ENCODE measurements at regions not wholly inside any gene's neighbourhood (a gene's known extent, or its start where the extent isn't known, plus 50 kb on each side); places are given as distances from the start of the nearest gene placed in this dataset.

- H3K9me2 ChIP-seq (replicated peaks; ENCODE audit: control insufficient read depth, low read length), result no peaks in the 10 kb centered on the region
- H3K79me2 ChIP-seq (ENCODE audit: control insufficient read depth, low read length), result no peaks in the 10 kb centered on the region
- H3K27ac ChIP-seq (ENCODE audit: low read depth, low read length), result no peak overlapping the region
- H3K9me3 ChIP-seq (ENCODE audit: control insufficient read depth, insufficient read depth, low read length), result no peaks in the 10 kb centered on the region; the same call in 1 of the 2 replicates
- H3F3A ChIP-seq (ENCODE audit: control insufficient read depth, insufficient read depth), result no peaks in the 10 kb centered on the region
- H3K4me3 ChIP-seq (ENCODE audit: low read length), result no peak overlapping the region
- H3K4me2 ChIP-seq (ENCODE audit: low read length), result no peak overlapping the region
- no peaks in the 10 kb centered on the region for H3K4me1 ChIP-seq (ENCODE audit: control insufficient read depth, low read length)
- 0 out of 2 replicates have a peak, but pooled peaks cover 3% of the 10 kb centered on the region for H3K27me3 ChIP-seq (ENCODE audit: control insufficient read depth, low read length)
- TF ChIP-seq, protein P1, sequence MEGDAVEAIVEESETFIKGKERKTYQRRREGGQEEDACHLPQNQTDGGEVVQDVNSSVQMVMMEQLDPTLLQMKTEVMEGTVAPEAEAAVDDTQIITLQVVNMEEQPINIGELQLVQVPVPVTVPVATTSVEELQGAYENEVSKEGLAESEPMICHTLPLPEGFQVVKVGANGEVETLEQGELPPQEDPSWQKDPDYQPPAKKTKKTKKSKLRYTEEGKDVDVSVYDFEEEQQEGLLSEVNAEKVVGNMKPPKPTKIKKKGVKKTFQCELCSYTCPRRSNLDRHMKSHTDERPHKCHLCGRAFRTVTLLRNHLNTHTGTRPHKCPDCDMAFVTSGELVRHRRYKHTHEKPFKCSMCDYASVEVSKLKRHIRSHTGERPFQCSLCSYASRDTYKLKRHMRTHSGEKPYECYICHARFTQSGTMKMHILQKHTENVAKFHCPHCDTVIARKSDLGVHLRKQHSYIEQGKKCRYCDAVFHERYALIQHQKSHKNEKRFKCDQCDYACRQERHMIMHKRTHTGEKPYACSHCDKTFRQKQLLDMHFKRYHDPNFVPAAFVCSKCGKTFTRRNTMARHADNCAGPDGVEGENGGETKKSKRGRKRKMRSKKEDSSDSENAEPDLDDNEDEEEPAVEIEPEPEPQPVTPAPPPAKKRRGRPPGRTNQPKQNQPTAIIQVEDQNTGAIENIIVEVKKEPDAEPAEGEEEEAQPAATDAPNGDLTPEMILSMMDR (IDR thresholded peaks at IDR 0.05; ENCODE audit: low read depth, low read length, poor library complexity, severe bottlenecking), result no peak
- TF ChIP-seq EZH2phosphoT487 (IDR thresholded peaks at IDR 0.05; ENCODE audit: borderline replicate concordance, low read length), result no peak
- no peaks in the 10 kb centered on the region for H3K36me3 ChIP-seq (ENCODE audit: control insufficient read depth, low read length)
- no peaks in the 10 kb centered on the region for H4K20me1 ChIP-seq (ENCODE audit: control insufficient read depth, insufficient read depth, low read depth, low read length)
Observed at GRCh38 chr20:56843817-56844216, 214.7 kb downstream of the TFAP2C start.

DNA sequence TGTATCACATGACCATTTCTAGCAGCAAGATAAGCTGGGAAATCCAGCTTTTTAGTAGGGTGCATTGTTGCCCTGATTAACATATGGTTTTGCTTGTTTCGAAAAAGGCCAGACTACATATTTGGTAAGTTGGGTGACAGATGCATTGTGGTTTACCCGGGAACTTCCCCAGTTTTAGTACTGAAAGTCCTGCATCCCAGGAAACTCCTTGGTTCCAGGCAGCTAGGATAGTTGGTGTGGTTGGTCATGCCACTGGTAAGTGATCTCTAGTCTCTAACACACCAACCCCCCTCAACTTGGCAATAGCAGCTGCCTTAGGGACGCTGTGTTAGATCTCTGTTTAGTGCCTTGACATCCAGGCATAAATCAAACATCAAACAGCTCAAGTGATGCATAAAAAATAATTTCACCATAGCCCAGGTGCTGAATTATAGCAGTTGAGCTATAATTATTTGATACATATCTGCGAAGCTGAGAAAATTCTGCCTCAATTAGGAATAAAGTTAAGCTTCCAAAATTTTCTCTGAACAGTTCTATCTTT lies 216.5 kb downstream of the TFAP2C start:
- no peak overlapping the region for H3K4me2 ChIP-seq (ENCODE audit: low read length)

GRCh38 chr20:56848561-56848960 lies 219.5 kb downstream of the TFAP2C start:
- H3K9me2 ChIP-seq (replicated peaks; ENCODE audit: control insufficient read depth, low read length), result no peaks in the 10 kb centered on the region
- no peaks in the 10 kb centered on the region for H4K20me1 ChIP-seq (ENCODE audit: control insufficient read depth, insufficient read depth, low read depth, low read length)
- 0 out of 2 replicates have a peak, but pooled peaks cover 3% of the 10 kb centered on the region for H3K27me3 ChIP-seq (ENCODE audit: control insufficient read depth, low read length)
- TF ChIP-seq EZH2phosphoT487 (IDR thresholded peaks at IDR 0.05; ENCODE audit: borderline replicate concordance, low read length), result no peak
- H3K79me2 ChIP-seq (ENCODE audit: control insufficient read depth, low read length), result no peaks in the 10 kb centered on the region
- no peak overlapping the region for H3K4me2 ChIP-seq (ENCODE audit: low read length)
- H3K9me3 ChIP-seq (ENCODE audit: control insufficient read depth, insufficient read depth, low read length), result no peaks in the 10 kb centered on the region
- H3F3A ChIP-seq (ENCODE audit: control insufficient read depth, insufficient read depth), result no peaks in the 10 kb centered on the region
- H3K4me3 ChIP-seq (ENCODE audit: low read length), result no peak overlapping the region
- no peak overlapping the region for H3K27ac ChIP-seq (ENCODE audit: low read depth, low read length)
- H3K36me3 ChIP-seq (ENCODE audit: control insufficient read depth, low read length), result no peaks in the 10 kb centered on the region
- H3K4me1 ChIP-seq (ENCODE audit: control insufficient read depth, low read length), result no peaks in the 10 kb centered on the region

More for the DNA sequence above, 216.5 kb downstream of the TFAP2C start:
- no peak overlapping the region for H3K27ac ChIP-seq (ENCODE audit: low read depth, low read length)
- H4K20me1 ChIP-seq (ENCODE audit: control insufficient read depth, insufficient read depth, low read depth, low read length), result no peaks in the 10 kb centered on the region
- no peaks in the 10 kb centered on the region for H3K79me2 ChIP-seq (ENCODE audit: control insufficient read depth, low read length)
- 0 out of 2 replicates have a peak, but pooled peaks cover 3% of the 10 kb centered on the region for H3K27me3 ChIP-seq (ENCODE audit: control insufficient read depth, low read length)
- H3K9me2 ChIP-seq (replicated peaks; ENCODE audit: control insufficient read depth, low read length), result no peaks in the 10 kb centered on the region
- no peaks in the 10 kb centered on the region for H3K36me3 ChIP-seq (ENCODE audit: control insufficient read depth, low read length)
- H3K4me1 ChIP-seq (ENCODE audit: control insufficient read depth, low read length), result no peaks in the 10 kb centered on the region
- no peaks in the 10 kb centered on the region for H3F3A ChIP-seq (ENCODE audit: control insufficient read depth, insufficient read depth)
- no peak for TF ChIP-seq EZH2phosphoT487 (IDR thresholded peaks at IDR 0.05; ENCODE audit: borderline replicate concordance, low read length)
- TF ChIP-seq, protein P1 (IDR thresholded peaks at IDR 0.05; ENCODE audit: low read depth, low read length, poor library complexity, severe bottlenecking), result no peak
- H3K4me3 ChIP-seq (ENCODE audit: low read length), result no peak overlapping the region
- no peaks in the 10 kb centered on the region; the same call in 1 of the 2 replicates for H3K9me3 ChIP-seq (ENCODE audit: control insufficient read depth, insufficient read depth, low read length)

GRCh38 chr20:56851552-56851951 lies 222.4 kb downstream of the TFAP2C start:
- Histone ChIP-seq H3K4me3 (ENCODE audit: low read length) (no peak overlapping the region), H3F3A (ENCODE audit: control insufficient read depth, insufficient read depth) (no peaks in the 10 kb centered on the region), H3K27ac (ENCODE audit: low read depth, low read length) (no peak overlapping the region), H3K9me2 (replicated peaks; ENCODE audit: control insufficient read depth, low read length) (no peaks in the 10 kb centered on the region), H3K9me3 (ENCODE audit: control insufficient read depth, insufficient read depth, low read length) (no peaks in the 10 kb centered on the region), H3K36me3 (ENCODE audit: control insufficient read depth, low read length) (no peaks in the 10 kb centered on the region), H3K4me1 (ENCODE audit: control insufficient read depth, low read length) (no peaks in the 10 kb centered on the region), H4K20me1 (ENCODE audit: control insufficient read depth, insufficient read depth, low read depth, low read length) (no peaks in the 10 kb centered on the region), H3K27me3 (ENCODE audit: control insufficient read depth, low read length) (no peaks in the 10 kb centered on the region), H3K4me2 (ENCODE audit: low read length) (no peak overlapping the region), H3K79me2 (ENCODE audit: control insufficient read depth, low read length) (no peaks in the 10 kb centered on the region)
- TF ChIP-seq EZH2phosphoT487 (IDR thresholded peaks at IDR 0.05; ENCODE audit: borderline replicate concordance, low read length), result no peak
- TF ChIP-seq, protein P1 (IDR thresholded peaks at IDR 0.05; ENCODE audit: low read depth, low read length, poor library complexity, severe bottlenecking), result no peak
